GM23248 (cell line): ENCODE measurements at regions not wholly inside any gene's neighbourhood (a gene's known extent, or its start where the extent isn't known, plus 50 kb on each side); places are given as distances from the start of the nearest gene placed in this dataset.

Source experiments
- DNase-seq: peaks from one replicate; pipeline ENCODE4 v3.0.0-alpha.2; 2015
- H2AFZ ChIP-seq: fragments of 200-600 bp; sonication (generic); 2 replicates; pipeline ENCODE4 v1.6.1; 2016; ENCODE audit warnings: antibody characterized with exemption
- H3F3A ChIP-seq: fragments of 200-600 bp; sonication (generic); 2 replicates; pipeline ENCODE4 v1.6.1; 2016; ENCODE audit warnings: mild to moderate bottlenecking, antibody characterized with exemption, mixed run types; ENCODE audit not compliant: insufficient read depth
- H3K27ac ChIP-seq: fragments of 200-600 bp; sonication (generic); 2 replicates; pipeline ENCODE4 v1.5.1; 2016; ENCODE audit warnings: mild to moderate bottlenecking
- H3K27me3 ChIP-seq: fragments of 200-600 bp; sonication (generic); replicated peaks from 2 replicates; pipeline ENCODE4 v1.6.1; 2016; ENCODE audit warnings: mild to moderate bottlenecking; ENCODE audit not compliant: insufficient read depth
- H3K36me3 ChIP-seq: fragments of 200-600 bp; sonication (generic); 2 replicates; pipeline ENCODE4 v1.6.1; 2016; ENCODE audit warnings: low read depth, mild to moderate bottlenecking
- H3K4me1 ChIP-seq: fragments of 200-600 bp; sonication (generic); 2 replicates; pipeline ENCODE4 v1.6.1; 2016; ENCODE audit warnings: mild to moderate bottlenecking; ENCODE audit not compliant: insufficient read depth
- H3K4me2 ChIP-seq: fragments of 200-600 bp; sonication (generic); one replicate; pipeline ENCODE4 v1.6.1; 2016; ENCODE audit warnings: mild to moderate bottlenecking; ENCODE audit not compliant: unreplicated experiment
- H3K4me3 ChIP-seq: fragments of 200-600 bp; sonication (generic); 2 replicates; pipeline ENCODE4 v1.5.1; 2016; ENCODE audit warnings: mild to moderate bottlenecking
- H3K79me2 ChIP-seq: fragments of 200-600 bp; sonication (generic); 2 replicates; pipeline ENCODE4 v1.6.1; 2016; ENCODE audit warnings: mild to moderate bottlenecking; ENCODE audit not compliant: insufficient read depth
- H3K9ac ChIP-seq: fragments of 200-600 bp; sonication (generic); 2 replicates; pipeline ENCODE4 v1.6.1; 2016; ENCODE audit warnings: mild to moderate bottlenecking
- H3K9me2 ChIP-seq: fragments of 200-600 bp; sonication (generic); 2 replicates; pipeline ENCODE4 v1.6.1; 2016; ENCODE audit warnings: mixed run types, mild to moderate bottlenecking, moderate library complexity; ENCODE audit not compliant: insufficient read depth
- H3K9me3 ChIP-seq: fragments of 200-600 bp; sonication (generic); one replicate; pipeline ENCODE4 v1.6.1; 2017; ENCODE audit warnings: low read depth
- H4K20me1 ChIP-seq: fragments of 200-600 bp; sonication (generic); 2 replicates; pipeline ENCODE4 v1.6.0; 2016; ENCODE audit not compliant: insufficient read depth
- EZH2 ChIP-seq: fragments of 200-600 bp; sonication (generic); IDR thresholded peaks from 2 replicates; pipeline ENCODE4 v1.6.1; 2018; ENCODE audit warnings: antibody characterized with exemption, mild to moderate bottlenecking; ENCODE audit not compliant: insufficient read depth, poor library complexity, severe bottlenecking
- EZH2phosphoT487 ChIP-seq: fragments of 200-600 bp; sonication (generic); IDR thresholded peaks from 2 replicates; pipeline ENCODE4 v1.6.1; 2018; ENCODE audit warnings: antibody characterized with exemption, moderate library complexity, mild to moderate bottlenecking, low read depth; ENCODE audit not compliant: insufficient read depth
- WGBS, 2 experiments: methylation state at CpG; one replicate each; pipeline ENCODE4 v1.1.6; 2015 to 2017; ENCODE audit warnings: low lambda C conversion rate in 2 of 2, low coverage in 1 of 2; ENCODE audit errors: missing lambda C conversion rate in 2 of 2; 5-methylcytosine and 5-hydroxymethylcytosine counted together
- in situ Hi-C: fragments of 300-500 bp; cut with MboI; formaldehyde crosslinking; loops from 2 replicates; pipeline ENCODE4 v1.15.0; 2020

DNA sequence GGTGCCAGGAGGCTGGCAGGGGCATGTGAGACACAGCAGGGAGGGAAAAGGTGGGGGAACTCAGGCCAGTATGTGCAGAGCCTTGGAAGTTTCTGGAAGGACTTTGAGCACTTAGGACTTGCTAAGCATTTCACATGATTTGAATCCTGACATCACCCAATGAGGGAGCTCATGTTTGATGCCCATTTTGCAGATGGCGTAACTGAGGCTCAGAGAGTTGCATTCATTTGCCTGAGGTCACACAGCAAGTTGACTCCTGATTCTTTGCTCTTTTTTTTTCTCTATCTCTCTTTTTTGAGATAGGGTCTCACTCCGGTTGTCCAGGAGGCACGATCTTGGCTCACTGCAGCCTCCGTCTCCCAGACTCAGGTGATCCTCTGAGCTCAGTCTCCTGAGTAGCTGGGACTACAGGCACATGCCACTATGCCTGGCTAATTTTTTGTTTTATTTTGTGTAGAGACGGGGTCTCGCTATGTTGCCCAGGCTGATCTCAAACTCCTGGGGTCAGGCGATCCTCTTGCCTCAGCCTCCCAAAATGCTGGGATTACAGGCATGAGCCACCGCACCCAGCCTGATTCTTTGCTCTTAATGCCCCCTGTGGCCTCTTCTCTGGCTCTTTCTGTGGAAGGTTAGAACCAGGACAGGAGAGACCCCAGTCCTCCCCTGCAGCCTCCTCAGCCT, 246.1 kb downstream of the RBM19 start:
- H3F3A ChIP-seq = no peaks in the 10 kb centered on the region
- in situ Hi-C loops = no loop called here
- WGBS, 2 experiments = 32 to 49% methylated on average over 8 of the region's 8 CpGs
- no peaks in the 10 kb centered on the region for H3K9me2 ChIP-seq
- DNase-seq = no peak
- peaks cover 16% of the 10 kb centered on the region for H3K27me3 ChIP-seq
- no peak overlapping the region for H3K9ac ChIP-seq
- H2AFZ ChIP-seq = no peak overlapping the region
- no peaks in the 10 kb centered on the region for H3K9me3 ChIP-seq
- no peaks in the 10 kb centered on the region for H3K79me2 ChIP-seq
- H3K4me3 ChIP-seq = no peak overlapping the region
- H3K4me2 ChIP-seq = no peak overlapping the region
- H3K4me1 ChIP-seq = no peaks in the 10 kb centered on the region
- H3K27ac ChIP-seq = no peak overlapping the region
- H3K36me3 ChIP-seq = no peaks in the 10 kb centered on the region
- TF ChIP-seq EZH2 = no peak
- TF ChIP-seq EZH2phosphoT487 = no peak
- no peaks in the 10 kb centered on the region for H4K20me1 ChIP-seq

GRCh38 chr12:113713156-113713555, 241.5 kb upstream of the LHX5 start:
- no peak for DNase-seq
- H3K27ac ChIP-seq = no peak overlapping the region
- no peaks in the 10 kb centered on the region for H3F3A ChIP-seq
- no peak overlapping the region for H3K9ac ChIP-seq
- no peak overlapping the region for H3K4me3 ChIP-seq
- no peak overlapping the region for H2AFZ ChIP-seq
- H3K9me3 ChIP-seq = no peaks in the 10 kb centered on the region
- no peak overlapping the region for H3K4me2 ChIP-seq
- no peaks in the 10 kb centered on the region for H3K36me3 ChIP-seq
- 0 out of 2 replicates have a peak, but pooled peaks cover 4% of the 10 kb centered on the region for H3K27me3 ChIP-seq
- H3K79me2 ChIP-seq = no peaks in the 10 kb centered on the region
- no peaks in the 10 kb centered on the region for H3K9me2 ChIP-seq
- WGBS, 2 experiments = 18 to 43% methylated on average over 2 of the region's 2 CpGs
- in situ Hi-C loops = no loop called here
- TF ChIP-seq EZH2 = no peak
- no peak for TF ChIP-seq EZH2phosphoT487
- no peaks in the 10 kb centered on the region for H3K4me1 ChIP-seq
- no peaks in the 10 kb centered on the region for H4K20me1 ChIP-seq

- 43 to 53% methylated on average over 5 of the region's 5 CpGs for WGBS, 2 experiments
- H2AFZ ChIP-seq = no peak overlapping the region
- no peak for DNase-seq
- no peak overlapping the region for H3K9ac ChIP-seq
- H3K36me3 ChIP-seq = no peaks in the 10 kb centered on the region
- no peaks in the 10 kb centered on the region for H3K4me1 ChIP-seq
- H3K27ac ChIP-seq = no peak overlapping the region
- H3K79me2 ChIP-seq = no peaks in the 10 kb centered on the region
- no peak overlapping the region for H3K4me2 ChIP-seq
- no peaks in the 10 kb centered on the region for H4K20me1 ChIP-seq
- 0 out of 2 replicates have a peak, but pooled peaks cover 5% of the 10 kb centered on the region for H3K27me3 ChIP-seq
- in situ Hi-C loops = no loop called here
- H3K9me2 ChIP-seq = no peaks in the 10 kb centered on the region
- TF ChIP-seq EZH2 (no peak), EZH2phosphoT487 (no peak)
- H3F3A ChIP-seq = no peaks in the 10 kb centered on the region
- no peaks in the 10 kb centered on the region for H3K9me3 ChIP-seq
- H3K4me3 ChIP-seq = no peak overlapping the region
Observed at GRCh38 chr12:113712481-113712880, 240.8 kb upstream of the LHX5 start.

- Histone ChIP-seq H3K9ac (no peak overlapping the region), H3K36me3 (no peaks in the 10 kb centered on the region), H3K79me2 (no peaks in the 10 kb centered on the region), H3K4me1 (no peaks in the 10 kb centered on the region), H3K27me3 (peaks cover 4% of the 10 kb centered on the region; the same call in 1 of the 2 replicates), H3K4me2 (no peak overlapping the region), H4K20me1 (no peaks in the 10 kb centered on the region), H3K27ac (no peak overlapping the region), H3F3A (no peaks in the 10 kb centered on the region), H2AFZ (no peak overlapping the region), H3K4me3 (no peak overlapping the region), H3K9me3 (no peaks in the 10 kb centered on the region), H3K9me2 (no peaks in the 10 kb centered on the region)
- in situ Hi-C loops = no loop called here
- 42 to 43% methylated on average over 5 of the region's 5 CpGs for WGBS, 2 experiments
- TF ChIP-seq EZH2phosphoT487 (no peak), EZH2 (no peak)
- DNase-seq = no peak
Observed at GRCh38 chr12:113710216-113710615, 238.5 kb upstream of the LHX5 start.

DNA sequence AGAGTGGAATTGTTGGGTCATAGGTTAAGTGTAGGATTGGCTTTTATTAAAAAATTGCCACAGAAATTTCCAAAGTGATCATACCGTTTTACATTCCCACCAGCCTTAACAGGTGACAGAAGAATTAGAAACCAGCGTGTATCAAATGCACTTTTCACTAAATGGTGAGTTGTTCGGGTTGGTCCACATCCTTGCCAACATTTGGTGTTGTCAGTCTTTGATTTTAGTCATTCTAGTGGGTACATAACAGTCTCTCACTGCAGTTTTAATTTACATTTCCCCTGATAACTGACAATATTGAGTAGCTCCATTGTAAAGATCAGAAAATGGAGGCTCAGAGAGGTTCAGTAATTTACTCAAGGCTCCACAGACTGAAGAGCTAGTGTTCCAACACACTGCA, 237.8 kb upstream of the LHX5 start:
- DNase-seq = no peak
- Histone ChIP-seq H3K27me3 (peaks cover 4% of the 10 kb centered on the region; the same call in 1 of the 2 replicates), H3K9me2 (no peaks in the 10 kb centered on the region), H3K4me3 (no peak overlapping the region), H3K9ac (no peak overlapping the region), H3F3A (no peaks in the 10 kb centered on the region), H3K9me3 (no peaks in the 10 kb centered on the region), H3K27ac (no peak overlapping the region), H3K36me3 (no peaks in the 10 kb centered on the region), H4K20me1 (no peaks in the 10 kb centered on the region), H3K79me2 (no peaks in the 10 kb centered on the region), H3K4me2 (no peak overlapping the region), H3K4me1 (no peaks in the 10 kb centered on the region), H2AFZ (no peak overlapping the region)
- TF ChIP-seq EZH2 = no peak
- no peak for TF ChIP-seq EZH2phosphoT487
- in situ Hi-C loops = no loop called here
- WGBS, 2 experiments = 27 to 36% methylated on average over 3 of the region's 3 CpGs
